Astrocyte of the hippocampus (primary cell): ENCODE measurements at regions not wholly inside any gene's neighbourhood (a gene's known extent, or its start where the extent isn't known, plus 50 kb on each side); places are given as distances from the start of the nearest gene placed in this dataset.

Experiments used
- DNase-seq: peaks from one replicate; pipeline ENCODE4 v3.0.0; 2011; ENCODE audit warnings: low read depth, low spot score

DNA sequence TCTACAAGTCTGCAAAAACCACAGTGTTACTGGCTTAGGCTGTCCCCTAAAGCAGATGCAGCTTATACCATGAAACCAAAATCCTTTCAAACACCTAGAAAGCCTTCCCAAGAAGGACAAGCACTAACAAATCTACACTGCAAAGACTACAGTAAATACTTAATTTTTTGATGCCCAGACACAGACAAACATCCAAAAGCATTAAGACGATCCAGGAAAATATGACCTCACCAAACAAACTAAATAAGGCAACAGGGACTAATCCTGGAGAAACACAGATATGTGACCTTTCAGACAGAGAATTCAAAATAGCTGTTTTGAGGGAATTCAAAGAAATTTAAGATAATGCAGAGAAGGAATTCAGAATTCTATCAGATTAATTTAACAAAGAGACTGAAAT, 423.5 kb downstream of the COL12A1 start:
- DNase-seq, result no peak

DNA sequence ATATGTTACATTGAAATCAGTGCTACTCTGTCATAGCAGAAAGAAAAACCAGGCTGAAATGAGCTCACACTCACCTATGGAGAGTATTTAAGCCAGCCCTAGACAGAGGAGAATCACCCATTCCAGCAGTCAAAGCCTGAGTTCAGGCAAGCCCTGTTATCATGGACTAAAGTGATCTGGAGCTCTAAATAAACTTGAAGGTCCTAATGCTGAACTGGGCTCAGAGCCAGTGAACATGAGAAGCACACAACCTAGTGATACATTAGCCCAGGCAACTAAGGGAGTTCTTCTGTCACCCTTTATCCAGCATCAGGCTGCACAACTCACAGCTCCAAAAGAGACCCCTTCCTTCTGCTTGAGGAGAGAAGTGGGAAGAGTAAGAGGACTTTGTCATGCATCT, 425.0 kb downstream of the COL12A1 start:
- no peak for DNase-seq

DNA sequence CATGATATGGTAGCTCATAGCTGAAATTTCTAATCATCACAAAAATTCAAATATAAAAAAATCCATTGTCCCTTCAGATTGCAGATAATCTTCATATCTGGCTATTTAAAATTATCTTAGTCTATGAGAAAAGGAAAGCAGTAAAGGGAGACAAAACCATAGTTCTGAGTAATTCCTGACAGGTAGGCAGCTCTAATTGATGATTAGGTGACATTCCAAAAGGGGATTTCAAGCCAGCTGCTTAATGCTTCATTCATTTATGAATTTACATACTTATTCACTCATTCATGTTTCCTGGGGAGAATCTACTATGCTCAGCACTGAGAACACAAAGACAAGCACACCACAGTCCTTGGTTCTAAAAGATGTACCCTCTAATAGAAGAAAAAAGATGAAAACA, 437.1 kb downstream of the COL12A1 start:
- DNase-seq, result no peak

DNA sequence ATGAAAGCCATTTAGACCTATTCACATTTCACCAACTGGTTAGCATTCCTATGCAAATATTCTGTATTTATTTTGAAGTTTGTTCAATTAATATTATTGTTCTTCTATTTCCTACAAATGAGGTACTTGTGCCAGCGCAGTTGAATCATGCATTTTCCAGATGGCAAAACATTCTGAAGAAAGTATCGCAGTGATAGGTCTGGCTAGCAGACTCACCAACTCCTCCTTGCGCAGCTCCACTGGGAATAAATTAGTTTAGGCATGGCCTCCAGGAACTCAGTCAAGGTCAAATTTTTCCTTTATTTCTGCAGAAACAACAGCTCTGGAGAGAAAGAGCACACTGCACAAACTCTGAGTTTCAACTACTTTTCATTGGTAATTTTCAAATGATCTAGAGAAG, 437.7 kb downstream of the COL12A1 start:
- DNase-seq, result no peak

DNA sequence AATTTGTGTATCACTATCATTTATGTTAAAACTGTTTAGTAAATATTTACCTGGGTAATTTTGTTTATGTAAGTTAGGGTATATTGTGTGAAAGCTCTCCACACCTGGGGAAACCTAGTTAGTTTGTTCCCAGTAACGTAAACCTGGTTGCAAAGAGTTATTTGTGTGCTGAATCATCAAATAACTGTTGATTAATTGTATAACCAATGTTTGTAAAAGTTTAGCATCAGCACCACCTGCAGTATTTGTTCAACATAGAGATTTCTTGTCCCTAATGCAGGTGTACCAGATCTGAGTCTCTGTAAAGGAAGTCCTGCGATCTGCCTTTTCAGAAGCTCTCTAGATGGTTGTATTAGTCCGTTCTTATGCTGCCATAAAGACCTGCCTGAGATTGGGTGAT, 440.4 kb downstream of the COL12A1 start:
- DNase-seq, result no peak

- no peak for DNase-seq
Observed at GRCh38 chr6:74764486-74764885, 441.4 kb downstream of the COL12A1 start.

GRCh38 chr6:74762841-74763240, 443.0 kb downstream of the COL12A1 start:
- no peak for DNase-seq

DNA sequence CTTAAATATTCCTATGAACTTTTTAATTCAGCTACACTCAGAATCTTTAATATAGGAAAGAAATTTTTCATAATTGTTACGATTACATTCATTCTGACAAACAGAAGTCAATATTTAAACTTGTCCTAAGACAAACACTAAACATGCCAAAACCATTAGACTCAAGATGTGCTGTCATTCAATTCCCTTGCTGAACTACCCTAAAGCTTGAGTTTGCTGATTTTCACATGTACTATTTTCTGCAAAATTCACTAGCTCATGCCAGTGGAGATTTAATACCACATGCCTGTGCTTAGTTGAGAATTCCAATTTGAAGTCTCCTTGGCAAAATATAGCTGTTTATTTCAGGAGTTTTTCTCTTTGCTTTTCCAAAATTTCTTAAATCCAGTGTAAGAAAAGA, 448.0 kb downstream of the COL12A1 start:
- no peak for DNase-seq

- no peak for DNase-seq
Observed at GRCh38 chr6:74756923-74757322, 448.9 kb downstream of the COL12A1 start.

- DNase-seq, result no peak
Observed at GRCh38 chr6:74755778-74756177, 450.1 kb downstream of the COL12A1 start.

DNA sequence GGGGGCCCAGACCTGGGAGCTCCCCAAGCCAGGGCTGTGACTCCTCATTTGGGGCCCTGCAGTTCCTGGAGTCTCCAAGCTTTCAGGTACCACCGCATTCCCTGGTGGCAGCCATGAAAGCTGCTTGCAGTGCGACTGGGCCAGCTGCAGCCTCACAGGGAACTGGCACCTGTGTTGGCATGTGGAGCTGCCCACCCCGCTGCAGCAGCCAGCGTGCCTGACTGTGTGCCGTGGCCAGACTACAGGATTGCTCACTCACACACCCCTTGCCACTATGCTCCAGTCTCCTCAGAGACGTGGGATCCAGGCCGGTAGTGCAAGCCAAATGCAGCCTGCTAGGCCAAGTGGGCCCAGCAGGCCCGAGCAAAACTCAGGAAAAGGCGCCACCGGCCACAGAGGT, 450.7 kb downstream of the COL12A1 start:
- no peak for DNase-seq

DNA sequence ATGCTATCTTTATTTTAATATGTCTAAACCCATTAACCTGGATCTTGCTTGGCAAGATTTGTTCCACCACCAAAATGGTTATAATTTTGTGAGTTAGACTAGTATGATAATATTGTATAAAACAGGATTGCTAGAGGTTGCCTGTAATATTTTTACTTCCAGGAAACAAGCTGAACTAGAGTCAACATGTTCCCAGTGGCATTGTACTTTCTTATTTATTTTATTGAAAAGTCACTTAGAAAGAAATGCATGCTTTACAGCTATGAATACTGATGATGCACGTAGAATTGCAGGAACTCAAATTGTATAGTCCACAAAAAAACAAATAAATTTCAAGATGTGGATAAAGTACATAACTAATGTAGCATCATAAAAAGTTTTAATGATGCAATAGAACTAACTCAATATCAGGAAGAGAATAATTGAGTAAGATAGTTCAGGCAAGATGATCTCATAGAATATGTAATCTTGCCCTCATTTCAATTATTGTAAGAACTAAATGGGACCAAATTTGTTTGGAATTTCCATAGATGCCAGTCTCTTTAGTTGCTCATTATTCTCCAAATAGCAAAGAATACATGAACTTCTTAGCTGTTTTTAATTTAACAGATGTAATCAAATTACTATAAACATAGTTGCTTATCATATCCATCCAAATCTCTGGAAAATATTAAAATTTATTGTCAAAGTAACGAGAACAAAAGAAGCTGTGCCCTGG, 451.8 kb downstream of the COL12A1 start:
- DNase-seq, result no peak

- no peak for DNase-seq
Observed at GRCh38 chr6:74752303-74752702, 453.6 kb downstream of the COL12A1 start.

GRCh38 chr6:74750826-74751225, 455.0 kb downstream of the COL12A1 start:
- DNase-seq, result no peak

DNA sequence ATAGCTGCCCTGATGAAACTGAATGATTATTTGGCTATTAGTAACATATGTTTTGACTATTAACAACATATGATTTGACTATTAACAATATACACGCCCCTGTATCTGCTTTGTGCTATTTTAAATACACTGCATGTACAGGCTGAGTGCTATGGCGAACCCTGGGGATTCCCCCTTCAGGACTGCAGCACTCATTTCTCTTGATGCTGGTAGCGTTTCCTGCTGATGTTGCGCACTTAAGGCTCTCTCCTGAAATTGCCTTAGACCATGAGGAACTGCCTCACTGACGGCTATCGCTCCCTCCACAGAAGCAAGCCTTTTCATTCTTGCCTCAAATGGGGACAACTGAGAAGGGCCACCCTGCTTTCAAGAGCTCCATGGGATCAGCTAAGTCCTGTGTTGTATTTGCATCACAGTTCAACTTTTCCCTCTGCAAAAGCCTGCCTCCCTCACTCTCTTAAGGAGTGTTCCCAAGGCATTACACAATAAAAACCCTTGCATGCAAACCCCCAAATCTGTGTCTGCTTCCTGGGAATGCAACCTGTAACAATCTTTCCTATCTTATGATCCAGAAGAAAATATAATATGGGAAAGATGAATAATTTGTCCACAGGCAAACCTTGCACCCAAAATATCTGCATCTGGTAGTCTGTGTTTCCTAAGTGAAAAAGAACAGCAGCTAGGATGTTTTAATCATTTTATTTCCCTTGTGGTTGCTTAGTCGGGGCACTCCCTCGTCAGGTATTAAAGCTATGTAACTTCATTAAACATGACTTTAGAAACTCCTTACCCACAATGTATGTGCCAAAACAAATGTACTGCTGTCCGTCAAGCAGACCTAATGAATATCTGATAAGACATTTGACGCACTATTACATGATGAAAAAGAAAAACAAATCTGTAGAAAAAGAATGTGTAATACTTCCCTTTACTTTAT, 456.4 kb downstream of the COL12A1 start:
- peak; percentile 61 for DNase-seq

GRCh38 chr6:74745670-74746069, 460.2 kb downstream of the COL12A1 start:
- no peak for DNase-seq

- no peak for DNase-seq
Observed at GRCh38 chr6:74742793-74743508, 462.9 kb downstream of the COL12A1 start.

- no peak for DNase-seq
Observed at GRCh38 chr6:74741646-74742045, 464.2 kb downstream of the COL12A1 start.

- DNase-seq, result peak; percentile 56
Observed at GRCh38 chr6:74735304-74735703, 470.5 kb downstream of the COL12A1 start.

DNA sequence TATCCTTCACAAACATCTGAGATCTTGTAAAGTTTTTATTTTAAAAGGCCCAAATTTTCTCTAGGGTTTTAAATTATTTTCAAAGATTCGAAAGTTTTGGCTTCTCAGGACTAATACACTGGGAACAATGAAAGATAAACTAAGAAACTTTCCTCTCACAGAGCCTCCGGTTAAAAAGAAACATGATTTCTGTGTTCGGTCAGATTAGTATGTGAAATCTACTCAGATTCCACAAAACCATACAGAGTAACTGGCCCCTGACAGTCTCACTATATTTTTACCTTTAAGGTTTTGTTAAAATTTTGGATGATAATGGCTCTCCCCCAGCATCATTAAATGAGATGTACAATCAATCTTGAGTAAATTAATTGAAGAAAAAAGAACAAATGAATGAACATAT, 471.0 kb downstream of the COL12A1 start:
- no peak for DNase-seq

- DNase-seq, result no peak
Observed at GRCh38 chr6:74733830-74734620, 471.8 kb downstream of the COL12A1 start.
